HG03066 (cell line): ENCODE measurements at regions not wholly inside any gene's neighbourhood (a gene's known extent, or its start where the extent isn't known, plus 50 kb on each side); places are given as distances from the start of the nearest gene placed in this dataset.

Source experiments
- ATAC-seq: cut with Tn5 transposase; IDR thresholded peaks from one replicate; pipeline ENCODE4 v1.9.1; 2021; ENCODE audit warnings: low read depth; ENCODE audit not compliant: unreplicated experiment

DNA sequence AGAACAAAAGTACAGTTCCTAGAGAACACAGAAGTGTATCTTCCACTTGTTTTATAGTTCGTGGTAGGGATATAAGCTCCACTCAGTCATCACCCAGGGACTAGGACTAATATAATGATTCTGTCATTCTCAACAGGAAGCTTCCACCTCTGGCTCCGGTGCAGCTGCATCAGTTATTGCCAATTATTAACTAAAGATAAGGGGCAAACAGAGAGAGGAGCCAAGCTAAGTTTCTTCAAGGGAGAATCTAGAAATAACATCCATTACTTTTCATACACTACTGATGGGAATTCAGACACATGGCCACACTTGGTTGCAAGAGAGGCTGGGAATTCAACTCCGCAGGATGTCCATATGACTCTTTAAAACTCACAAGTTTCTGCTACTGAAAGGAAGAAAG lies 917.9 kb downstream of the OLFM4 start:
- no peak for ATAC-seq

DNA sequence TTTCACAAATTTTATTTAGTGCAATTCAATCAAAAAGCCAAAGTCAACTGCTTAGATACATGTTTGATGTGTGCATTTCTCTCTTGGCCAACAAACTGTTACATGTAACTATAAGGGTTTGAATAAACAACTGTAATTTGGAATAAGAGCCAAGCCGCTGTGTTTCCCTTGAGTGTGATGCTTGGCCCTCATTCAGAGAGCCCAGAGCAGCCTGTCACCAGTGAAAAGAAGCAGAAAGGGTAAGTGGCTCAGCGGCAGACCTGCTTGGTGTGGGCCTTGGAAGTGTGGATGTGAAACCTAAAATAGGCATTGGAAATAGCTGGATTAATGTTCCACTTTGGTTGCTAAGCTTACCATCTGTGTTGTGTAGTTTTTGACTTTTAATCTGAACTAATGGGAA lies 924.6 kb downstream of the OLFM4 start:
- ATAC-seq = no peak
